CD4-positive, alpha-beta T cell treated with Interferon alpha-2 for 1 hour (primary cell): ENCODE measurements at regions not wholly inside any gene's neighbourhood (a gene's known extent, or its start where the extent isn't known, plus 50 kb on each side); places are given as distances from the start of the nearest gene placed in this dataset.

Experiments used
- DNase-seq, 2 donors: peaks; one replicate each; pipeline ENCODE4 v3.0.0-alpha.2; 2020 to 2022

- DNase-seq, result no peak
Observed at GRCh38 chr2:120555092-120555491, 180.6 kb upstream of the GLI2 start.

GRCh38 chr2:120556911-120557310 is 178.8 kb upstream of the GLI2 start:
- DNase-seq, result no peak

- DNase-seq, result no peak
Observed at GRCh38 chr2:120558847-120559246, 176.8 kb upstream of the GLI2 start.

- DNase-seq, result no peak
Observed at GRCh38 chr2:120559401-120559800, 176.3 kb upstream of the GLI2 start.

GRCh38 chr2:120560330-120560729 is 175.3 kb upstream of the GLI2 start:
- DNase-seq, result no peak

GRCh38 chr2:120561379-120562035 is 174.2 kb upstream of the GLI2 start:
- DNase-seq, result no peak

GRCh38 chr2:120562218-120563005 is 173.3 kb upstream of the GLI2 start:
- DNase-seq, result no peak

- no peak for DNase-seq
Observed at GRCh38 chr2:120563616-120564015, 172.1 kb upstream of the GLI2 start.

- no peak for DNase-seq
Observed at GRCh38 chr2:120564213-120565094, 171.2 kb upstream of the GLI2 start.

GRCh38 chr2:120565095-120565460 is 170.6 kb upstream of the GLI2 start:
- DNase-seq, result no peak

- no peak for DNase-seq
Observed at GRCh38 chr2:120565929-120566328, 169.7 kb upstream of the GLI2 start.

- DNase-seq, result no peak
Observed at GRCh38 chr2:120566331-120567035, 169.2 kb upstream of the GLI2 start.

GRCh38 chr2:120567128-120567527 is 168.5 kb upstream of the GLI2 start:
- DNase-seq, result no peak

- no peak for DNase-seq
Observed at GRCh38 chr2:120568089-120568974, 167.3 kb upstream of the GLI2 start.

- DNase-seq, result no peak
Observed at GRCh38 chr2:120568975-120569268, 166.7 kb upstream of the GLI2 start.

- no peak for DNase-seq
Observed at GRCh38 chr2:120570001-120570400, 165.7 kb upstream of the GLI2 start.

- DNase-seq, result no peak
Observed at GRCh38 chr2:120570546-120570945, 165.1 kb upstream of the GLI2 start.

GRCh38 chr2:120571015-120571728 is 164.5 kb upstream of the GLI2 start:
- no peak for DNase-seq

- no peak for DNase-seq
Observed at GRCh38 chr2:120572226-120572625, 163.4 kb upstream of the GLI2 start.

- no peak for DNase-seq
Observed at GRCh38 chr2:120574620-120575019, 161.0 kb upstream of the GLI2 start.

GRCh38 chr2:120575966-120576365 is 159.7 kb upstream of the GLI2 start:
- no peak for DNase-seq
